K562 (cell line): ENCODE measurements at regions not wholly inside any gene's neighbourhood (a gene's known extent, or its start where the extent isn't known, plus 50 kb on each side); places are given as distances from the start of the nearest gene placed in this dataset.

Source experiments
- ATAC-seq: fragments of 200-7000 bp; cut with Tn5 transposase; 3 replicates; pipeline ENCODE4 v1.9.1; 2020; ENCODE audit warnings: moderate library complexity
- BruUV-seq: library from RNA; stranded (reverse); fragments of 400-500 nt; replicated peaks from 2 replicates; lab custom pipeline; 2021; lab: Mats Ljungman, UMichigan
- CTCF ChIA-PET: fragments of 300-600 bp; formaldehyde crosslinking; extraction: SDS; loops from one replicate; lab custom pipeline; 2021; ENCODE audit warnings: low intra/inter-chr PET ratio; lab: Yijun Ruan, JAX
- POLR2A ChIA-PET: fragments of 300-600, 350-650 bp; sonication (Branson Sonifier 250); formaldehyde crosslinking; extraction: SDS; loops from one replicate; lab custom pipeline; 2021; ENCODE audit warnings: antibody characterized with exemption, inconsistent platforms; lab: Yijun Ruan, JAX
- DNase-seq, 4 experiments: peaks; one replicate each; pipeline versions ENCODE4 v3.0.0 to v3.0.0-alpha.2; 2011 to 2018; ENCODE audit warnings: low spot score in 3 of 4, mixed read lengths in 3 of 4; ENCODE audit errors: extremely low read depth in 1 of 4
- FAIRE-seq: peaks from 2 replicates; lab custom pipeline; 2011; peaks lifted over from hg19 to GRCh38; lab: Jason Lieb, UNC
- H2AFZ ChIP-seq: 2 replicates; pipeline ENCODE4 v1.6.0; 2011; ENCODE audit warnings: low read depth, low read length, control low read depth, inconsistent platforms
- H3K27ac ChIP-seq: fragments of 200-600 bp; 3 replicates; pipeline ENCODE4 v1.8.0; 2011; ENCODE audit warnings: low read depth, mild to moderate bottlenecking, control low read depth, inconsistent platforms, low read length, moderate library complexity, mixed read lengths; ENCODE audit errors: extremely low read depth
- H3K27me3 ChIP-seq, 2 experiments: fragments of 300-600 bp in 1 of 2; 2 replicates in 1 of 2; 3 replicates in 1 of 2; pipeline versions ENCODE4 v1.6.0 to v1.8.0; 2011; ENCODE audit warnings: inconsistent platforms in 2 of 2, low read length in 2 of 2, mild to moderate bottlenecking in 1 of 2, mixed read lengths in 1 of 2, moderate library complexity in 1 of 2; ENCODE audit not compliant: control insufficient read depth in 2 of 2, insufficient read depth in 2 of 2
- H3K36me3 ChIP-seq: fragments of 300-600 bp; 3 replicates; pipeline ENCODE4 v1.8.0; 2011; ENCODE audit warnings: mild to moderate bottlenecking, low read length, inconsistent platforms; ENCODE audit not compliant: control insufficient read depth, insufficient read depth
- H3K4me1 ChIP-seq, 2 experiments: fragments of 200-600 bp in 1 of 2; replicated peaks in 1 of 2; 2 replicates in 1 of 2; 3 replicates in 1 of 2; pipeline versions ENCODE4 v1.5.1 to v1.8.0; 2011; ENCODE audit warnings: inconsistent platforms in 2 of 2, low read length in 2 of 2, mild to moderate bottlenecking in 1 of 2, mixed read lengths in 1 of 2, moderate library complexity in 1 of 2; ENCODE audit not compliant: control insufficient read depth in 2 of 2, insufficient read depth in 2 of 2
- H3K4me2 ChIP-seq: 2 replicates; pipeline ENCODE4 v1.6.1; 2011; ENCODE audit warnings: low read length, control low read depth, inconsistent platforms, mixed read lengths; ENCODE audit not compliant: insufficient read depth
- H3K4me3 ChIP-seq: fragments of 200-600 bp; sonication (generic), shearing (Covaris generic); 2 replicates; pipeline ENCODE4 v1.5.1; 2016; ENCODE audit warnings: control low read depth, inconsistent platforms
- H3K79me2 ChIP-seq: fragments of 200-600 bp; 3 replicates; pipeline ENCODE4 v1.8.0; 2011; ENCODE audit warnings: low read length, inconsistent platforms; ENCODE audit not compliant: control insufficient read depth, insufficient read depth
- H3K9ac ChIP-seq, 2 experiments: 2 replicates each; pipeline versions ENCODE4 v1.6.0 to v1.6.1; 2011; ENCODE audit warnings: low read depth in 2 of 2, low read length in 2 of 2, control low read depth in 1 of 2, inconsistent platforms in 1 of 2, mild to moderate bottlenecking in 1 of 2, mixed read lengths in 1 of 2; ENCODE audit not compliant: insufficient read depth in 1 of 2
- H3K9me1 ChIP-seq: one replicate; pipeline ENCODE4 v1.6.0; 2011; ENCODE audit warnings: inconsistent platforms, mild to moderate bottlenecking, low read length, moderate library complexity; ENCODE audit not compliant: control insufficient read depth, insufficient read depth
- H3K9me3 ChIP-seq: replicated peaks from 2 replicates; pipeline ENCODE4 v1.5.1; 2011; ENCODE audit warnings: low read depth, low read length, inconsistent platforms; ENCODE audit not compliant: control insufficient read depth, insufficient read depth
- H4K20me1 ChIP-seq: replicated peaks from 2 replicates; pipeline ENCODE4 v1.6.1; 2011; ENCODE audit warnings: low read length, inconsistent platforms, mixed read lengths; ENCODE audit not compliant: control insufficient read depth, insufficient read depth
- ARNT ChIP-seq, 2 experiments: fragments of 450-650 bp; IDR thresholded peaks; 2 replicates each; pipeline ENCODE4 v1.6.1; 2016; ENCODE audit warnings: mild to moderate bottlenecking in 1 of 2
- PRDM10 ChIP-seq: fragments of 450-650 bp; IDR thresholded peaks from 2 replicates; pipeline ENCODE4 v1.6.1; 2018; ENCODE audit not compliant: partially characterized antibody
- SIRT6 ChIP-seq: IDR thresholded peaks from one replicate; pipeline ENCODE4 v1.6.1; 2012; ENCODE audit warnings: low read depth, mild to moderate bottlenecking, control low read depth, inconsistent platforms, low read length, moderate library complexity
- WGBS: fragments of 100-300 bp; shearing (Covaris generic); methylation state at CpG from one replicate; pipeline ENCODE4 v1.1.6; 2016; ENCODE audit warnings: low coverage, mixed read lengths; ENCODE audit not compliant: insufficient coverage; ENCODE audit errors: missing lambda C conversion rate; 5-methylcytosine and 5-hydroxymethylcytosine counted together
- in situ Hi-C: fragments of 300-500 bp; cut with MboI; formaldehyde crosslinking; loops from 4 replicates; pipeline ENCODE4 v1.15.0; 2018; ENCODE audit warnings: inconsistent platforms, mixed read lengths
- intact Hi-C: fragments of 100-400 bp; cut with micrococcal nuclease; formaldehyde crosslinking; loops from 2 replicates; pipeline ENCODE4 v1.14.2; 2022
- TF ChIP-seq, protein P1 (sequence below): fragments of 450-650 bp; formaldehyde crosslinking; IDR thresholded peaks from 2 replicates; pipeline ENCODE4 v1.4.0; 2022; ENCODE audit warnings: mild to moderate bottlenecking, moderate library complexity

GRCh38 chr11:37812281-37812880 lies 1214.3 kb upstream of the RAG2 start:
- Histone ChIP-seq H4K20me1 (no peaks in the 10 kb centered on the region), H3K27me3 (no peaks in the 10 kb centered on the region), H3K9me3 (0 out of 2 replicates have a peak, but pooled peaks cover 1% of the 10 kb centered on the region), H3K9me1 (no peaks in the 10 kb centered on the region), H3K4me2 (no peak overlapping the region), H3K79me2 (no peaks in the 10 kb centered on the region), H3K9ac (no peak overlapping the region), H3K4me3 (no peak overlapping the region), H3K36me3 (no peaks in the 10 kb centered on the region), H2AFZ (no peak overlapping the region), H3K27ac (no peak overlapping the region), H3K4me1 (peaks cover 0 to 4% of the 10 kb centered on the region in 2 experiments; a peak in 2 of 5 replicates)
- DNase-seq (peak in 1 of 4 experiments; percentile 12), FAIRE-seq (no peak), ATAC-seq (no peak)
- ChIA-PET POLR2A (no interaction called here), CTCF (no interaction called here)
- TF ChIP-seq PRDM10 = peak; percentile 76
- TF ChIP-seq, protein P1, sequence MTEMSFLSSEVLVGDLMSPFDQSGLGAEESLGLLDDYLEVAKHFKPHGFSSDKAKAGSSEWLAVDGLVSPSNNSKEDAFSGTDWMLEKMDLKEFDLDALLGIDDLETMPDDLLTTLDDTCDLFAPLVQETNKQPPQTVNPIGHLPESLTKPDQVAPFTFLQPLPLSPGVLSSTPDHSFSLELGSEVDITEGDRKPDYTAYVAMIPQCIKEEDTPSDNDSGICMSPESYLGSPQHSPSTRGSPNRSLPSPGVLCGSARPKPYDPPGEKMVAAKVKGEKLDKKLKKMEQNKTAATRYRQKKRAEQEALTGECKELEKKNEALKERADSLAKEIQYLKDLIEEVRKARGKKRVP (CRISPR knock-in tag) = no peak
- TF ChIP-seq SIRT6 = no peak
- TF ChIP-seq ARNT (IDR thresholded peaks at IDR 0.05) = no peak
- BruUV-seq = no TSS peak
- in situ Hi-C loops = no loop called here
- intact Hi-C loops = no loop called here
- WGBS = 8% methylated on average over 16 of the region's 16 CpGs
